NT2/D1 (cell line): ENCODE measurements at regions not wholly inside any gene's neighbourhood (a gene's known extent, or its start where the extent isn't known, plus 50 kb on each side); places are given as distances from the start of the nearest gene placed in this dataset.

ENCODE experiments used
- DNase-seq: peaks from one replicate; pipeline ENCODE4 v3.0.0-alpha.2; 2011; ENCODE audit warnings: low read depth, low spot score
- H3K27me3 ChIP-seq: 2 replicates; pipeline ENCODE4 v1.6.0; 2011; ENCODE audit warnings: mild to moderate bottlenecking; ENCODE audit not compliant: insufficient read length, insufficient read depth
- H3K36me3 ChIP-seq: 2 replicates; pipeline ENCODE4 v1.6.1; 2011; ENCODE audit warnings: mild to moderate bottlenecking, low read length, mixed read lengths; ENCODE audit not compliant: insufficient read depth, insufficient read length
- H3K4me1 ChIP-seq: 2 replicates; pipeline ENCODE4 v1.5.1; 2011; ENCODE audit not compliant: insufficient read depth, insufficient read length
- H3K4me3 ChIP-seq: 2 replicates; pipeline ENCODE4 v1.5.1; 2011; ENCODE audit warnings: low read depth; ENCODE audit not compliant: insufficient read length
- H3K9ac ChIP-seq: 2 replicates; pipeline ENCODE4 v1.6.0; 2011; ENCODE audit warnings: low read depth; ENCODE audit not compliant: insufficient read length
- H3K9me3 ChIP-seq: 2 replicates; pipeline ENCODE4 v1.5.1; 2011; ENCODE audit warnings: mild to moderate bottlenecking, low read length; ENCODE audit not compliant: insufficient read depth
- SUZ12 ChIP-seq: IDR thresholded peaks from 2 replicates; pipeline ENCODE4 v1.6.1; 2011; ENCODE audit not compliant: insufficient read length, insufficient read depth; ENCODE audit errors: extremely low read depth
- YY1 ChIP-seq: IDR thresholded peaks from 2 replicates; pipeline ENCODE4 v1.6.1; 2011; ENCODE audit not compliant: insufficient read length, insufficient read depth
- ZNF274 ChIP-seq: IDR thresholded peaks from 2 replicates; pipeline ENCODE4 v1.6.1; 2011; ENCODE audit warnings: mild to moderate bottlenecking, low read depth, low read length

GRCh38 chr17:71926746-71927398 lies 193.9 kb upstream of the SOX9 start:
- H3K9ac ChIP-seq, result no peak overlapping the region
- H3K27me3 ChIP-seq, result no peaks in the 10 kb centered on the region
- no peak for TF ChIP-seq YY1
- no peak for TF ChIP-seq ZNF274
- TF ChIP-seq SUZ12, result no peak
- no peaks in the 10 kb centered on the region for H3K4me1 ChIP-seq
- H3K4me3 ChIP-seq, result no peak overlapping the region
- H3K36me3 ChIP-seq, result no peaks in the 10 kb centered on the region
- no peak for DNase-seq
- H3K9me3 ChIP-seq, result no peaks in the 10 kb centered on the region

GRCh38 chr17:71933306-71933705 lies 187.5 kb upstream of the SOX9 start:
- no peak for DNase-seq
- Histone ChIP-seq H3K36me3 (no peaks in the 10 kb centered on the region), H3K27me3 (no peaks in the 10 kb centered on the region), H3K9ac (no peak overlapping the region), H3K4me3 (no peak overlapping the region), H3K4me1 (no peaks in the 10 kb centered on the region), H3K9me3 (no peaks in the 10 kb centered on the region)
- no peak for TF ChIP-seq YY1
- TF ChIP-seq ZNF274, result no peak
- TF ChIP-seq SUZ12, result no peak

- no peak overlapping the region for H3K4me3 ChIP-seq
- no peaks in the 10 kb centered on the region for H3K27me3 ChIP-seq
- DNase-seq, result no peak
- no peak overlapping the region for H3K9ac ChIP-seq
- H3K9me3 ChIP-seq, result no peaks in the 10 kb centered on the region
- no peaks in the 10 kb centered on the region for H3K36me3 ChIP-seq
- H3K4me1 ChIP-seq, result no peaks in the 10 kb centered on the region
- no peak for TF ChIP-seq YY1
These were observed 186.3 kb upstream of the SOX9 start for GRCh38 chr17:71934520-71934919.

- H3K4me1 ChIP-seq, result no peaks in the 10 kb centered on the region
- H3K9ac ChIP-seq, result no peak overlapping the region
- H3K27me3 ChIP-seq, result no peaks in the 10 kb centered on the region
- H3K4me3 ChIP-seq, result no peak overlapping the region
- DNase-seq, result no peak
- H3K9me3 ChIP-seq, result no peaks in the 10 kb centered on the region
- no peak for TF ChIP-seq ZNF274
- no peak for TF ChIP-seq YY1
- TF ChIP-seq SUZ12, result no peak
- no peaks in the 10 kb centered on the region for H3K36me3 ChIP-seq
These were observed 185.5 kb upstream of the SOX9 start for GRCh38 chr17:71935341-71935740.

GRCh38 chr17:71936977-71937376 lies 183.8 kb upstream of the SOX9 start:
- Histone ChIP-seq H3K27me3 (no peaks in the 10 kb centered on the region), H3K9ac (no peak overlapping the region), H3K9me3 (no peaks in the 10 kb centered on the region), H3K4me1 (no peaks in the 10 kb centered on the region), H3K4me3 (no peak overlapping the region), H3K36me3 (no peaks in the 10 kb centered on the region)
- TF ChIP-seq SUZ12, result no peak
- TF ChIP-seq YY1, result no peak
- TF ChIP-seq ZNF274, result no peak
- no peak for DNase-seq

GRCh38 chr17:71937914-71938313 lies 182.9 kb upstream of the SOX9 start:
- no peak overlapping the region for H3K9ac ChIP-seq
- DNase-seq, result no peak
- no peaks in the 10 kb centered on the region for H3K4me1 ChIP-seq
- H3K36me3 ChIP-seq, result no peaks in the 10 kb centered on the region
- TF ChIP-seq ZNF274 (no peak), SUZ12 (no peak), YY1 (no peak)
- no peaks in the 10 kb centered on the region for H3K27me3 ChIP-seq
- H3K4me3 ChIP-seq, result no peak overlapping the region
- H3K9me3 ChIP-seq, result no peaks in the 10 kb centered on the region

- no peak for DNase-seq
- Histone ChIP-seq H3K27me3 (no peaks in the 10 kb centered on the region), H3K9me3 (no peaks in the 10 kb centered on the region), H3K36me3 (no peaks in the 10 kb centered on the region), H3K4me1 (no peaks in the 10 kb centered on the region), H3K4me3 (no peak overlapping the region), H3K9ac (no peak overlapping the region)
- TF ChIP-seq YY1 (no peak), SUZ12 (no peak), ZNF274 (no peak)
These were observed 182.3 kb upstream of the SOX9 start for GRCh38 chr17:71938340-71939010.
